ENCODE measurements at regions not wholly inside any gene's neighbourhood (a gene's known extent, or its start where the extent isn't known, plus 50 kb on each side); places are given as distances from the start of the nearest gene placed in this dataset.

- TF ChIP-seq, protein P1, sequence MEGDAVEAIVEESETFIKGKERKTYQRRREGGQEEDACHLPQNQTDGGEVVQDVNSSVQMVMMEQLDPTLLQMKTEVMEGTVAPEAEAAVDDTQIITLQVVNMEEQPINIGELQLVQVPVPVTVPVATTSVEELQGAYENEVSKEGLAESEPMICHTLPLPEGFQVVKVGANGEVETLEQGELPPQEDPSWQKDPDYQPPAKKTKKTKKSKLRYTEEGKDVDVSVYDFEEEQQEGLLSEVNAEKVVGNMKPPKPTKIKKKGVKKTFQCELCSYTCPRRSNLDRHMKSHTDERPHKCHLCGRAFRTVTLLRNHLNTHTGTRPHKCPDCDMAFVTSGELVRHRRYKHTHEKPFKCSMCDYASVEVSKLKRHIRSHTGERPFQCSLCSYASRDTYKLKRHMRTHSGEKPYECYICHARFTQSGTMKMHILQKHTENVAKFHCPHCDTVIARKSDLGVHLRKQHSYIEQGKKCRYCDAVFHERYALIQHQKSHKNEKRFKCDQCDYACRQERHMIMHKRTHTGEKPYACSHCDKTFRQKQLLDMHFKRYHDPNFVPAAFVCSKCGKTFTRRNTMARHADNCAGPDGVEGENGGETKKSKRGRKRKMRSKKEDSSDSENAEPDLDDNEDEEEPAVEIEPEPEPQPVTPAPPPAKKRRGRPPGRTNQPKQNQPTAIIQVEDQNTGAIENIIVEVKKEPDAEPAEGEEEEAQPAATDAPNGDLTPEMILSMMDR (IDR thresholded peaks at IDR 0.05; ENCODE audit: poor library complexity, severe bottlenecking), result no peak
- TF ChIP-seq EP300 (conservative IDR thresholded peaks at IDR 0.05; ENCODE audit: poor library complexity, severe bottlenecking) (no peak), EZH2 (IDR thresholded peaks at IDR 0.05; ENCODE audit: borderline replicate concordance, insufficient read depth, low read length, poor library complexity, severe bottlenecking) (no peak), RAD21 (conservative IDR thresholded peaks at IDR 0.05) (no peak)
- TF ChIP-seq, protein P2, sequence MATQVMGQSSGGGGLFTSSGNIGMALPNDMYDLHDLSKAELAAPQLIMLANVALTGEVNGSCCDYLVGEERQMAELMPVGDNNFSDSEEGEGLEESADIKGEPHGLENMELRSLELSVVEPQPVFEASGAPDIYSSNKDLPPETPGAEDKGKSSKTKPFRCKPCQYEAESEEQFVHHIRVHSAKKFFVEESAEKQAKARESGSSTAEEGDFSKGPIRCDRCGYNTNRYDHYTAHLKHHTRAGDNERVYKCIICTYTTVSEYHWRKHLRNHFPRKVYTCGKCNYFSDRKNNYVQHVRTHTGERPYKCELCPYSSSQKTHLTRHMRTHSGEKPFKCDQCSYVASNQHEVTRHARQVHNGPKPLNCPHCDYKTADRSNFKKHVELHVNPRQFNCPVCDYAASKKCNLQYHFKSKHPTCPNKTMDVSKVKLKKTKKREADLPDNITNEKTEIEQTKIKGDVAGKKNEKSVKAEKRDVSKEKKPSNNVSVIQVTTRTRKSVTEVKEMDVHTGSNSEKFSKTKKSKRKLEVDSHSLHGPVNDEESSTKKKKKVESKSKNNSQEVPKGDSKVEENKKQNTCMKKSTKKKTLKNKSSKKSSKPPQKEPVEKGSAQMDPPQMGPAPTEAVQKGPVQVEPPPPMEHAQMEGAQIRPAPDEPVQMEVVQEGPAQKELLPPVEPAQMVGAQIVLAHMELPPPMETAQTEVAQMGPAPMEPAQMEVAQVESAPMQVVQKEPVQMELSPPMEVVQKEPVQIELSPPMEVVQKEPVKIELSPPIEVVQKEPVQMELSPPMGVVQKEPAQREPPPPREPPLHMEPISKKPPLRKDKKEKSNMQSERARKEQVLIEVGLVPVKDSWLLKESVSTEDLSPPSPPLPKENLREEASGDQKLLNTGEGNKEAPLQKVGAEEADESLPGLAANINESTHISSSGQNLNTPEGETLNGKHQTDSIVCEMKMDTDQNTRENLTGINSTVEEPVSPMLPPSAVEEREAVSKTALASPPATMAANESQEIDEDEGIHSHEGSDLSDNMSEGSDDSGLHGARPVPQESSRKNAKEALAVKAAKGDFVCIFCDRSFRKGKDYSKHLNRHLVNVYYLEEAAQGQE (IDR thresholded peaks at IDR 0.05; ENCODE audit: borderline replicate concordance), result no peak
Observed at GRCh38 chr1:8090241-8090702, 64.2 kb upstream of the ERRFI1 start.
